Gastroesophageal sphincter (tissue), 3 donors: ENCODE measurements at regions not wholly inside any gene's neighbourhood (a gene's known extent, or its start where the extent isn't known, plus 50 kb on each side); places are given as distances from the start of the nearest gene placed in this dataset.
"Not testable (repeated sequence)": the region's sequence is repeated elsewhere in the genome, so short reads cannot be mapped to it uniquely, and the experiment has no call there.

ENCODE experiments used
- POLR2AphosphoS5 ChIP-seq: sonication (generic); formaldehyde crosslinking; IDR thresholded peaks from one replicate; pipeline ENCODE4 v1.6.1; 2017; ENCODE audit warnings: antibody characterized with exemption
- TF ChIP-seq, protein P1 (sequence below), 4 experiments: fragments of 200-600 bp in 2 of 4; fragments of 450-650 bp in 2 of 4; sonication (generic) in 1 of 4; IDR thresholded peaks; one replicate each; pipeline ENCODE4 v1.5.1; 2017 to 2019; ENCODE audit warnings: antibody characterized with exemption in 4 of 4, mild to moderate bottlenecking in 2 of 4, moderate library complexity in 2 of 4

DNA sequence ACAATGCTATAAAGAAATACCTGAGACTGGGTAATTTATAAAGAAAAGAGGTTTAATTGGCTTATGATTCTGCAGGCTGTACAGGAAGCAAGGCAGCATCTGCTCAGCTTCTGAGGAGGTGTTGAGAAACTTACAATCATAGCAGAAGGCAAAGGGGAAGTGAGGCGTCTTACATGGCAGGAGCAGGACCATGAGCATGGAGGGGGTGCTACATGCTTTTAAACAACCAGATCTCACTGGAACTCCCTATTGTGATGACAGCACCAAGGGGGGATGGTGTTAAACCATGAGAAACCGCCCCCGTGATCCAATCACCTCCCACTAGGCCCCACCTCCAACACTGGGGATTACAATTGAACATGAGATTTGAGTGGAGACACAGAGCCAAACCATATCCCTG is 163.7 kb upstream of the SLC38A2 start:
- TF ChIP-seq, protein P1, sequence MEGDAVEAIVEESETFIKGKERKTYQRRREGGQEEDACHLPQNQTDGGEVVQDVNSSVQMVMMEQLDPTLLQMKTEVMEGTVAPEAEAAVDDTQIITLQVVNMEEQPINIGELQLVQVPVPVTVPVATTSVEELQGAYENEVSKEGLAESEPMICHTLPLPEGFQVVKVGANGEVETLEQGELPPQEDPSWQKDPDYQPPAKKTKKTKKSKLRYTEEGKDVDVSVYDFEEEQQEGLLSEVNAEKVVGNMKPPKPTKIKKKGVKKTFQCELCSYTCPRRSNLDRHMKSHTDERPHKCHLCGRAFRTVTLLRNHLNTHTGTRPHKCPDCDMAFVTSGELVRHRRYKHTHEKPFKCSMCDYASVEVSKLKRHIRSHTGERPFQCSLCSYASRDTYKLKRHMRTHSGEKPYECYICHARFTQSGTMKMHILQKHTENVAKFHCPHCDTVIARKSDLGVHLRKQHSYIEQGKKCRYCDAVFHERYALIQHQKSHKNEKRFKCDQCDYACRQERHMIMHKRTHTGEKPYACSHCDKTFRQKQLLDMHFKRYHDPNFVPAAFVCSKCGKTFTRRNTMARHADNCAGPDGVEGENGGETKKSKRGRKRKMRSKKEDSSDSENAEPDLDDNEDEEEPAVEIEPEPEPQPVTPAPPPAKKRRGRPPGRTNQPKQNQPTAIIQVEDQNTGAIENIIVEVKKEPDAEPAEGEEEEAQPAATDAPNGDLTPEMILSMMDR (IDR thresholded peaks at IDR 0.05), result not testable (repeated sequence)
- not testable (repeated sequence) for TF ChIP-seq POLR2AphosphoS5
